Gastroesophageal sphincter (tissue), 3 donors: ENCODE measurements at regions not wholly inside any gene's neighbourhood (a gene's known extent, or its start where the extent isn't known, plus 50 kb on each side); places are given as distances from the start of the nearest gene placed in this dataset.

Source experiments
- EP300 ChIP-seq: sonication (generic); formaldehyde crosslinking; IDR thresholded peaks from one replicate; pipeline ENCODE4 v1.6.1; 2017; ENCODE audit warnings: antibody characterized with exemption, mild to moderate bottlenecking
- TF ChIP-seq, protein P1 (sequence below), 4 experiments: fragments of 200-600 bp in 2 of 4; fragments of 450-650 bp in 2 of 4; sonication (generic) in 1 of 4; IDR thresholded peaks; one replicate each; pipeline ENCODE4 v1.5.1; 2017 to 2019; ENCODE audit warnings: antibody characterized with exemption in 4 of 4, mild to moderate bottlenecking in 2 of 4, moderate library complexity in 2 of 4

DNA sequence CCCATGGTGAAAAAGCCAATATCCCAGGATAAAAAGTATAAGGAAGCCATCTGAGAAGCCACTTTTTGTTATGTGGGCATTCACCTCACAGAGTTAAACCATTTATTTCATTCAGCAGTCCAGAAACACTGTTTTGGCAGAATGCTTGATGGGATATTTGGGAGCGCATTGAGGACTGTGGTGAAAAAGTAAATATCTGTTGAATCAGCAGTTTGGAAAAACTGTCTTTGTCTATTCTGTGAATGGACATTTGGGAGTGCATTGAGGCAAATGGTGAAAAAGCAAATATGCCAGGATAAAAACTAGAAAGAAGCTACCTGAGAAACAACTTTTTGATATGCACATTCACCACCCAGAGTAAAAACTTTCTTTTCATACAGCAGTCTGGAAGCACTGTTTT lies 276.2 kb upstream of the TRIM48 start:
- TF ChIP-seq, protein P1, sequence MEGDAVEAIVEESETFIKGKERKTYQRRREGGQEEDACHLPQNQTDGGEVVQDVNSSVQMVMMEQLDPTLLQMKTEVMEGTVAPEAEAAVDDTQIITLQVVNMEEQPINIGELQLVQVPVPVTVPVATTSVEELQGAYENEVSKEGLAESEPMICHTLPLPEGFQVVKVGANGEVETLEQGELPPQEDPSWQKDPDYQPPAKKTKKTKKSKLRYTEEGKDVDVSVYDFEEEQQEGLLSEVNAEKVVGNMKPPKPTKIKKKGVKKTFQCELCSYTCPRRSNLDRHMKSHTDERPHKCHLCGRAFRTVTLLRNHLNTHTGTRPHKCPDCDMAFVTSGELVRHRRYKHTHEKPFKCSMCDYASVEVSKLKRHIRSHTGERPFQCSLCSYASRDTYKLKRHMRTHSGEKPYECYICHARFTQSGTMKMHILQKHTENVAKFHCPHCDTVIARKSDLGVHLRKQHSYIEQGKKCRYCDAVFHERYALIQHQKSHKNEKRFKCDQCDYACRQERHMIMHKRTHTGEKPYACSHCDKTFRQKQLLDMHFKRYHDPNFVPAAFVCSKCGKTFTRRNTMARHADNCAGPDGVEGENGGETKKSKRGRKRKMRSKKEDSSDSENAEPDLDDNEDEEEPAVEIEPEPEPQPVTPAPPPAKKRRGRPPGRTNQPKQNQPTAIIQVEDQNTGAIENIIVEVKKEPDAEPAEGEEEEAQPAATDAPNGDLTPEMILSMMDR (IDR thresholded peaks at IDR 0.05) = no peak
- no peak for TF ChIP-seq EP300
